Right lung (tissue), 2 donors: ENCODE measurements at regions not wholly inside any gene's neighbourhood (a gene's known extent, or its start where the extent isn't known, plus 50 kb on each side); places are given as distances from the start of the nearest gene placed in this dataset.
A peak's percentile ranks its signal among the peaks of the same experiment; 100 is the strongest.
"Not testable (repeated sequence)": the region's sequence is repeated elsewhere in the genome, so short reads cannot be mapped to it uniquely, and the experiment has no call there.

Experiments used
- DNase-seq, 2 donors: peaks; one replicate each; pipeline ENCODE4 v3.0.0-alpha.2; 2013

DNA sequence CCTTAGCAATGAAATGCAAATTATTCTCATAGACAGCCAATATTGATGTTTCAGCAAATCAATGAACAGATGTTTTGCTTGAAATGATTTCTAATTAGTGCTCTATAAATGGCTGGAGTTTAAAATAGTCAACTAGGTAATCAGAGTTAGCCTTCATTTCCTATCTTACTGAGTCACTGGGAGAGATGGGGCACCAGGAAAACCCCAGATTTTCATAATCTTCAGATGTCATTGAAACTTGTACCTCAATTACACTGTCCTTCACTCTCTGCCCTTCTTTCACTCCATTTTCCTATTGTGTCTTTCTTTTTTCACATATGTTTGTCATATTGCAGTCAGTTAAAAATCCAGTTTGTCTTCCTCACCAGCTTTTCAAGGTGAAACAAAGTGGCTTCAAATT is 92.7 kb downstream of the C12orf75 start:
- DNase-seq: no peak

DNA sequence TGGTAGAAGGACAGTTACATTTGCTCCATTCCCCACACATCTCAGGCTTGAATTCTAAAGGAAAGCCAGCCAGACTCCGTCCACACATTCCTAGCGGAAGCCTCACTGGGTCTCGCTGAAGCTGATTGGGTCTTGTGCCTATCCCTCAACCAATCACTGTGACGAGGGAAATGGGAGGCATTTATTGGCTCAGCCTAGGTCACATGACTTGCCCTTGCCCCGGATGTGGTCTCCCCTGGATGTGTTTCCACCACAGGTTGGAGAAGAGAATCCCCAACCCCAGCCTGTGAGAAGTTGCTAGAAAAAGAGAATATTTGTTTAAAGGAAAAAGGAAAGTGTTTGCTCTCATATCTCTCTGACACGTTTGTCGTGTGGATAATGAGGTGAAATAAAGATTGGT is 93.4 kb downstream of the C12orf75 start:
- no peak for DNase-seq

DNA sequence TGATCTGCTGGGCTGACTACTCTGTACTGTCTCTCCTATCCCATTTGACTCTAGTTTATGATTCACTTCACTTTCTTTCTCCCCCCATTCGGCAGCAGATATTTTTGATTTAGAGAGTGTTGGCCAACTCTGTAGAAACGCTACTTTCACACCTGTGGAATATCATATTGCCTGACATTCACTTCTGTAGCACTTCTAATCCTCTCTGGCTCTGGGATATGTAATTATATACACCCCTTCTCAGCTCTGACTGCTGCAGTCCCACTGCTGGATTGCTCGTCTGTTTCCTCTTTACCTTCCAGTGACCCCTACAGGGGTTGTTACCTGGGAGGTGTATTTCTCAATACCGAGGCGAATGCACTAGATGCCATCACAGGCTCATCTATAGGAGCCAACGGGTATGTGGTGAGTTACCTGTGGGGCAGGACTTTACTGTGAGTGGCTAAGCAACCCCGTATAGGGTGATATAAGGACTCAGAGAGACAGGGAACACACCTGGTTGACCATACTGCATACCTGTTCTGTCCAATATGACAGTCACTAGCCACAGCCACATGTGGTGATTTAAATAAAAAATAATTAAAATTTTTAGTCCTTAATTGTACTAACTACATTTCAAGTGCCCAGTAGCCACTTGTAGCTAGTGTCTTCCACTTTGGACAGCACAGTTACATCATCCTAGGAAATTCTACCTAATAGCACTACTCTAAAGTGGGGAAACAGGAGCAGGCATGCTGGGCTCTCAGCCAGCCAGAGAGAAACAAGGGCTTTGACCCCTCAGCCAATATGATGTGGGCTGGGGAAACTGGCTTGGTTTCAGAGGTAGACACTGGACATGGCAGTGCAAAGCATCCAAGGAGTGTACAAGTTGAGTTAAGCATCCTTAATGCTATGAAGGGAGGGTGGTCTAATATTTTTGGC is 95.0 kb downstream of the C12orf75 start:
- DNase-seq: no peak

DNA sequence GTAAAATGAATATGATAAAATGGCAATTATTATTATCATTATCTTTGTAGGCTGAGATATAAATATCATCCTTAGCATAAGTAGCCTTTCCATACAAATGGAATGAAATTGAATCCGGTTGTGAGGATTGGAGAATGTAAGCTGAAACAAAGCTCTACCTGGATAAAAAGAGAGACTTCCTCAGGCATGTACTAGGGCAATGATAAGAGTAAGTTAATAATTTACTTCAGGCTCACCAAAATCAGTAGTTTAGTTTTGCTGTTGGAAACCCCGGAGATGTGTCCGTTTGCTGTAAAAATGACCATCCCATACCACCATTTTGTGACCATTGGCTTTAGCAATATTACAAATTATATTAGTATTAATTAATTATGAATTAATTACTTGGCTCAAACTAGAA is 96.3 kb downstream of the C12orf75 start:
- DNase-seq: no peak

DNA sequence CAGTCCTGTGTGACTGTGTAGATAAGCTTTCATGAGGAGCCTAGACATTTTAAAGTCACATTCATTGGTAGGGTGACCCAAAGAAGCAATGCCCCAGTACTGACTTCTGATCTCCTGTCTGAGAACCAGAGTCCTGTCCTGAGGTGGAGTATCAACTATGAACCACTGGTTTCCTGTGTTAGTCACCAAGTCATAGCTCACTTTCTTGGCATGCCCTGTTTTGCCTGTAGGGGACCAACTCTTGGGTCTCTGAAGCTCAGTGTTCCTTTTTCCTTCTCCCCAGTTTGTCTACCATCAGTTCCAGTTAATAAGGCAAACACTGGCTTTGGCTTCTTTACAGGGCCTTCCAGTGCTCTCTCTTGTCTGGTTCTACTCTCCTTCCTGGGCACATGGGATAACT is 97.4 kb downstream of the C12orf75 start:
- DNase-seq: no peak

DNA sequence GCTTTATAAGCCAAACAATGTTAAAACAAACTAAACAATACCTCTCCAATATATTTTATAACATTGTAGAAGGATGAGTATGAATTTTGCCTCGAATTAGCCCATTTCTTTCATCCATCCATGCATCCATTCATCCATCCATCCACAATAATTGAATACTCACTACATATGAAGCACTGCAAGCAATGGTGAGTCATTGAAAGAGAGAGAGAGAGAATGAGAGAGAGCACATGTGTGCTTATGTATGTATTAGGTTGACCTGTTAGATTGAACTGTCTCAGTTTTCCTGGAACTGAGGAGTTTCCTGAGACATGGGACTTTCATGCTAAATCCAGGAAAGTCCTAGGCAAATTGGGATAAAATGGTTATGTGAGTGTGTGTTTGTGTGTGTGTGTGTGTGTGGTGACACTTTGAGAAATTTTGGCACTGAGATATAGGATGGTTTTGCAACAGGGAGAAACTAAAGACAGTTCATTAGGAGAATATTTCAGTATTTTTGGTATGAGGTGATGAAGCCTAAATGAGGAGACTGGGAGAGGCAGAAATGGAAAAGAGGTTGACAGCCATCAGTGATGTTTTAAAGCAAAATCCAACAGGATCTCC is 98.4 kb downstream of the C12orf75 start:
- DNase-seq: peak; percentile 49 to 52

DNA sequence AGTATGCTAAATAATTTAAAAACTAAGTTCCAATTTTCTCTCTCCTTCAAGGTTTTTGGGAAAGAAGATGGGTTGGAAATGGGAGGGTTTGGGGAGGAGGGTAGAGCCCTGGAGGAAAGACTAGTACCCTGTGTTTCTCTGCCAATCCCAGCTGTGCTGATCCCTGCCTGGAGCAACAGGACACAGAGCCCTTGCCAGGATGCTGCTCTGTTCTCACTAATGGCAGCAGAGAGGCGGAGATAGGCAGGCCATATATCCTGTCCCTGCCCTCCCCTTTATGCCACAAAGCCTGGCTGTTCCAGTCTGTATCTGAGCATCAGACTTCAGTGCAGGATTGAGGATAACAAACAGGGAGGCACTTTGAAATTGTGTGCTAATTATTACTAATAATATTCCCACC is 99.0 kb downstream of the C12orf75 start:
- no peak for DNase-seq

DNA sequence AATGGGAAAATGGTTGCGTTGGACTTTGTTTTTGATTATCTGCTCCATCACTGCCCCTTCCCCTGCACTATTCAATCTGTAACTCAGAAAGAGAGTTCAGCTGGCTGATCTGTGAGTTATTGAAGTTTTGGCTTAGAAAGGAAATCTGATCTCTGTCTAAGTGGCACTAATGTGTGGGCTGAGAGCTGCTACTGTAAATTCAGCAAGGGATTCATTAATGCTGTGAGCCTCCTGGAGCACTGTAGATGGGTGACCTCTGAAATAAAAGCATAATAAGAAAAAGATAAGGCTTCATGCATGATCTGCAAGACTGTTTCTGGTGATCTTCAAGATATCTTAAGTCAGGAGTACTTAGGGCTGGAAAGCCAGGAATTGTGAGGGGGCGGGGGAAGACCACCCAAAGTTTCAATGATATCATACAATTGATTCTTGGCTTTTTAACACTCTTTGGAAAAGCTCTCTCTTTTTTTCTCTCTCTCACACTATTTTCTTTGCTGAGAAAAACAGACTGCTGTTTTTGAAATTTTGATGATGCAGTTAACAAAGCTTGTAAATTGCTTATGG is 101.1 kb downstream of the C12orf75 start:
- DNase-seq: no peak

DNA sequence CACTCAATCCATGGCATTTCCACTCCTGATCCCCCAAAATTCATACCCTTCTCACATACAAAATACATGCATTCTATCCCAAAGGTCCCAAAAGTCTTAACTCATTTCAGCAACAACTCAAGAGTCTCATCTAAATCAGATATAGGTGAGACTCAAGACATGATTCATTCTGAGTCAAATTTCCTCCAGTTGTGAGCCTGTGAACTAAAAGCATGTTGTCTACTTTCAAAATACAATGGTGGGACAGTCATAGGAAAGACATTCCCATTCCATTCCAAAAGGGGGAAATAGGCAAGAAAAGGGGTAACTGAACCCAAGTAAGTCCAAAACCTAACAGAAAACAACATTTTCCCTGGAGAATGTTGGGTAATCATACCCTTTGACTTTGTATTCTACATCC is 103.3 kb downstream of the C12orf75 start:
- DNase-seq: no peak

DNA sequence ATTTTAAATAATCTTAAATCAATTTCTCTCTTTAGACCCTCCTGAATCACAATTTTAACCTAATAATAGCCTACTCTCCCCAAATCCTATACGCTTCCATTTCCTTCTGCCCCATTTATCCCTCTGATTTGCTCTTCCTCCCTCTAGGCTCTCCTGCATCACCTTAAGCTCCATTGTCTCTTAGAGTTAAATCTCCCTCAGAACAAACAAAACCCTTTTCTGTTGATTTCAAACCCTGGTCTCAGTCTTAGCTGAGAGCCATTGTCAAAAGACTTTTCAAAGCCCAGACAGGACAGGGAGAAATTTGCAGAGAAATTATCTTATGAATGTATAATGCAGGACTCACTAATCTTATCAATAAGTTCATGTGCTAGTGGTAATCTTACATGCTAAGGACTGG is 106.1 kb downstream of the C12orf75 start:
- DNase-seq: no peak

DNA sequence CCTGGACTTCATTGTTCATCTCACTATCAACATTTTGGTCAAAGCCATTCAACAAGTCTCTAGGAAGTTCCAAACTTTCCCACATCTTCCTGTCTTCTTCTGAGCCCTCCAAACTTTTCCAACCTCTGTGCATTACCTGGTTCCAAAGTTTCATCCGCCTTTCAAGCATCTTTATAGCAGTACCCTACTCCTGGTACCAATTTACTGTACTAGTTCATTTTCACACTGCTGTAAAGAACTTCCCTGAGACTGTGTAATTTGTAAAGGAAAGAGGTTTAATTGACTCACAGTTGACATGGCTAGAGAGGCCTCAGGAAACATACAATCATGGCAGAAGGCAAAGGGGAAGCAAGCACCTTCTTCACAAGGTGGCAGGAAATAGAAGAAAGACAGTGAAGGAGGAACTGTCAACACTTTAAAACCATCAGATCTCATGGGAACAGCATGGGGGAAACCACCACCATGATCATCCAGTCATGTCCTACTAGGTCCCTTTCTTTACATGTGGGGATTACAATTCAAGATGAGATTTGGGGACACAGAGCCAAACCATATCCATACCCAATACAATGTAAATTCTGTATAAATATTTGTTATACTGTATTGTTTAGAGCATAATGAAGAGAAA is 109.7 kb downstream of the C12orf75 start:
- no peak for DNase-seq

DNA sequence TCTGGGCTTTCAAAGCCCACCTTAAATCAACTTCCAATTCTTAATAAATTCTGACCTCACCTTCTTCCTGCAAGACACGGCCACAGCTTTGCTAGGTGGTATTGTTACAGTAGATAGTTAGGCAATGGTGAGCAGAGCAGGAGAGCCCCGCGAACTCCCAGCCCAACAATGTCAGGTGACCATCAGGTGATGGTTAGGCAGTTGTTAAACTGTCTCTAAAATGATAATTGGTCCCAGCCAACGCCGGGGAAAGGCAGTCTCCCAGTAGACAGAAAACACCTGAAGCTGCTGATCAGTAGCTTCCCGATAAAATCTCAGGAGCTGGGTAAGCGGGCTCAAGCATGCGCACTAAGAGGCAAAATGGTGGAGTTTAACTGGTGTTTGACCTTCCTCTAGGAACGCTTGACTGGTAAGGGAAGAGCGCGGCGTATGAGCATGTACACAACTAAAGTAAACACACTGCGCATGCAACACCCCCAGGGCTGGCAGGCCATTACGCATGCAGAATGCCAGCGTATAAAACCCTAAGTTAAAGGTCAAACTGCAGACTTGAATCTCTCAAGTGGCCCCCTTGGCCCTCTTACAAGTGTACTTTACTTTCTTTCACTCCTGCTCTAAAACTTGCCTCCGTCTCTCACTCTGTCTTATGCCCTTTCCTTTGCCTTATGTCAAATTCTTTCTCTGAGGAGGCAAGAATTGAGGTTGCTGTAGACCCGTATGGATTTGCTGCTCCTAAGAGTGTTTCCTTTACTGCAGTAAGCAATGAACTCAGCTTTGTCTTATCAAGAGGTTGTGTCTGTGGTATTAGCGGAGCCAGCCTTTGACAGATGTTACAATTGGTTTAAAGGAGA is 113.5 kb downstream of the C12orf75 start:
- no peak for DNase-seq

DNA sequence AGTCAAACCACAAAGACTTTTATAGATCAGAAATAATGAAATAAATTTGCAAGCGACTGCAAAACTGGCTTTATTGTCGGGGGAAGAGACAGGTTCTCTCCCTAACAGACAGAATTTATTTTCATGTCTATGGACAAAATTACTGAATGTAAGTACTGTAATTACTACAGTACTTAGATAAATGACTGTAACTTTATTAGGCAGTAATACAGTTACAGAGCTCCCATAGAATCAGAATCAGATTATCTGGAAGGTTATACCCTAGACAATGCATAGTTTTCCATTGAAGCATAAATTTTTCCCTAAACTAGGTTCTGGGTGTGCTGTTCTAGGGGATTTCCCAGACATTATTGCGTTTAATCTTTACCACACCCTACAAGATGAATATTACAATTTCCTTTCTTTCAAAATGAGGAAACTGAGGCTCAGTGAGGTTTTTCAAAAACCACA is 114.2 kb downstream of the C12orf75 start:
- DNase-seq: no peak

DNA sequence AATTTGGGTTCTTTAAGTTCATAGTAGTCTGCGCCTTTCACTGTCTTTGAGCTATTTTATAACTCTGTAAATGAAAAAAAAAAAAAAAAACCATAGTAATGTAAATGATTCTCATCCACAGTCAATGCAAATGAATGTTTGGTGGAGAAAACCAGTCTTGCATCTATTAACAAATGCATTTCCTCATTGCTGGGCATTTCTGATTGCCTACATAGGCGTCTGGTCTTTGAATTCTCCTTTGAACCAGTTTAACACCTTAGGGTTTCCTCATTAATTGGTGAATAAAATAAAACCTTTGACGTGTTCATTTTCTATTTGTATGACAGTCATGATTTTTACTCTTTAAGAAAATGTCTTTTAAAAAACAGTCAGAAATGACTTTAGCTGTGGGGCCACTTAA is 114.8 kb downstream of the C12orf75 start:
- DNase-seq: no peak

DNA sequence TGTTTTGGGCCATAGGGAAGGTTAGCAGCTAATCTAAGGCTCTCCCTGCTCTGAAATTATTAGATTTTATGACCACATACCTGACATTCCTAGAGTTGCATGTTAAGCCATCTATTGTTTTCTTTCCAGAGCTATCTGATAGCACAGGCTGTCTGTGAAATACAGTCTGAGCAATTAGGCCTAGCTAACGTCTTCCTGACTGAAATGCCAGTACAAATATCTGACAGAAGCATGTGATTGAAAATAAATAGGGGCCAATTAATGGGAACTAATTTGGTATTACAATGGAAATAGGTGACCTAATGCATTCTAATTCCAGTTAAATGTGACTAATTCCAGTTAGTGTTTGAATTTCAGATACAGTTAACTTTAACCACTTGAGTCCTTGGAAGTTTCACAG is 115.2 kb downstream of the C12orf75 start:
- DNase-seq: no peak

DNA sequence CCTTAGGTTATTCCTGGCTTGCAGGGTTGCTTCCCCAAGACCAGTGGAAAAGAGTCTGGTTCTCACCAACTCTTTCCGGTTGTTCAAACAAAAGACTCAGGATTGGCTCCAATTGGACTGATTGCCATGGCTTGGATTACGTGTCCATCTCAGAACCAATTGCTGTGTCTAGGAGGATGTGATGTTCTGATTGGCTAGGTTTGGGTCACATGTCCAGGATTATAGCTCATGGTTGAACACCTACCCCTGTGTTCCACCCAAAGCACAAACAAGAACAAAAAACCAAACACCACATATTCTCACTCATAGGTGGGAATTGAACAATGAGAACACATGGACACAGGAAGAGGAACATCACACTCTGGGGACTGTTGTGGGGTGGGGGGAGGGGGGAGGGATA is 116.0 kb downstream of the C12orf75 start:
- DNase-seq: not testable (repeated sequence)

DNA sequence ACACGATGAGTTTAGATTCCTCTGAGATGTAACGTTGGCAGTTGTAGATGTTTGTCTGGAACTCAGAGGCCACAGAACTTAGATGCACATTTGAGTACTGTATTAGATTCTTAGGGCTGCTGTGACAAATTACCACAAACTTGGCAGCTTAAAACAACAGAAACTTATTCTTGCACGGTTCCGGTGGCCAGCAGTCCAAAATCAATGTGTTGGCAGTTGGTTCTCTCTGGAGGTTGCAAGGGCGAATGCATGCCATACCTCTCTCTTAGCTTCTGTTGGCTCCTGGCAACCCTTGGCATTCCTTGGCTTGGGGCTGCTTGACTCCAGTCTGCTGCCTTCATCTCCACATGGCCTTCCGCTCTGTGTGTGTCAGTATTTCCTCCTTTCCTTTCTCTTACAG is 118.9 kb downstream of the C12orf75 start:
- no peak for DNase-seq

DNA sequence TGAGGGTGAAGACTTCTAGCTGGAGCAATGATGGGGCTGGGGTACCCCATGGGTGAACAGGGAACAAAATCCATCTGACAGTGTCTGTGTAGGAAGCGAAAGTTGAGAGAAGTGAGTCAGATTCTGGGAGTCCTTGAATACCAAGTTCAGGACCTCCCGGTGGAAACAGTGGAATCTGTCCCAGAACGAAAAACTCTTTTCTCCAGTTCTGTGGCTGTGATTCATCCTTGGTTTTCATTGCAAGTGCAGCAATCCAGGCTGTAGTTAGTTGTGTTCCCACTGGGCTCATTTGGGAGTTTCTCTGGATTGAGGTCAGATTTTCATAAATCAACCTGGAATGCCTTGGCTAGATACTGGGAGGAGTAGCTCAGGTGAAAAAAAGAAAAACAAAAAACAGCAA is 120.7 kb downstream of the C12orf75 start:
- no peak for DNase-seq

DNA sequence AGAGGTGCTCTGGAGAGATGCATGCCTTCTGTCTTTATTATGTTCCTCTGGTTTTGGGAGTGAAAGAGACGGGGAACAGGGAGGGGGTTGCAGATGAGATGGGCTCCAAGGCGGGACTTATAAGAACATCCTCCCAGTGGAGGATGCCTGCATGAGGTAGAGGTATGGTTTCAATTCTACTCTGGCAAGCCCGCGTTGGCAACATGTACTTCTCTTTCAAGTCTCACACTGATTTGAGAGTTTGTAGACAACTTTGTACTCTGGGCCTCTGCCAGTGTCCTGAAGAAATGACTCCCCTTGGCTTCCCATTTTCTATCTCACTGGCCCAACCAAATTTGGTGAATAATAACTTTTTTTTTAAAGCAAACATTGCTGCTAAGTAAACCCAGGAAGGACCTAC is 121.3 kb downstream of the C12orf75 start:
- DNase-seq: no peak

DNA sequence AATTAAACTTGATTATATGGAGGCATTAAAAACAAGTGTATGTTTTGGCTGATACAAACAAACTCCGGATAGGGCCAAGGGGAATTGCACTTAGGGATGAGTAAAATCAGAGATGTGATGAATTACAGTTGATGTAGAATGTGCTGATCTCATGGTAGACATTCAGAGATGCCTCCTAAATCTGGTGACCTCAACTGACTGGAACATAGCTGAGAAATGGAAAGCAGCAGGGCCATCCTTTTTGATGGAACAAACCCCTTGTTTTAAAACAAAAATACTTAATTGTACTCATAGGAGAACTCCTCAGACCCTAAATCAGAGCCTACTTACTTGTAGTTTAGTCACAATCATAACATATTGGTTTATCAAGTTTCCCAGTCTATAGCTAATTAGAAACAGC is 122.8 kb downstream of the C12orf75 start:
- no peak for DNase-seq

DNA sequence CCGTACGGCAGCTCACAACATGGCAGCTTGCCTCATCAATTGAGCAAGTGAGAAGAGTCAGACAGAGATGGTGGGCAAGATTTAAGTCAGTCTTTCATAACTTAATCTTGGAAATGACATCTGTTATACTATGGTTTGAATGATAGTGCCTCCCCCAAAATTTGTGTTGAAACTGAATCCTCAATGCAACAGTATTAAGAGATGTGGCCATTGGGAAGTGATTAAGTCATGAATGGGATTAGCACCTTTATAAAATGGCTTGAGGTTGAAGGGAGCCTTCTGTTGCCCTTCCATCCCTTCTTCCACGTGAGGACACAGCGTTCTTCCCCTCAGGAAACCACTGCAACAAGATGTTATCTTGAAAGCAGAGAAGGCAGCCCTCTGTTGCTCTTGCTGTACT is 124.2 kb downstream of the C12orf75 start:
- DNase-seq: no peak

DNA sequence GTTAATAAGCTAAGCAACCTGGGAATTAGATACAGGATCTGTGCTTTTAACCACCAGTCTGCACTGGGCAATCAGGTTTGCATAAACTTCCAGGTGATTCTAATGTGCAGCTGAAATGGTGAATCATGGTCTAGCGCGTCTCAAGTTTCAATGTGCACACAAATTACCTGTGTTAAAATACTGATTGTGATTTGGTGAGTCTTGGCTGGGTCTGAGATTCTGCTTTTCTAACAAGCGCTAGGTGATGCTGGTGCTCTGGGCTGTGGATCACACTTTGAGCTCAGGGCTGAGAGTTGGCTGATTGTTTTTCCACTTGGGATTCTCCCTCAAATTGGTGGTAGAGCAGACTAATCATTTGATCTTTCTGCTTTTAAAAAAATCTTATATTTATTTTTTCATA is 124.8 kb downstream of the C12orf75 start:
- no peak for DNase-seq
